GM23338 (cell line): ENCODE measurements at regions not wholly inside any gene's neighbourhood (a gene's known extent, or its start where the extent isn't known, plus 50 kb on each side); places are given as distances from the start of the nearest gene placed in this dataset.

Experiments used
- ATAC-seq: fragments of 200-7000 bp; cut with Tn5 transposase; 3 replicates; pipeline ENCODE4 v1.9.1; 2020
- DNase-seq: peaks from one replicate; pipeline ENCODE4 v3.0.0-alpha.2; 2015; ENCODE audit warnings: low spot score
- H2AFZ ChIP-seq: fragments of 200-600 bp; sonication (generic); 2 replicates; pipeline ENCODE4 v1.8.0; 2016; ENCODE audit warnings: antibody characterized with exemption, mild to moderate bottlenecking, moderate library complexity
- H3F3A ChIP-seq: fragments of 200-600 bp; sonication (generic); replicated peaks from 2 replicates; pipeline ENCODE4 v1.8.0; 2017; ENCODE audit warnings: antibody characterized with exemption, mixed run types, low read depth
- H3K27ac ChIP-seq: fragments of 200-600 bp; sonication (generic); 2 replicates; pipeline ENCODE4 v1.6.1; 2016; ENCODE audit warnings: low read depth
- H3K27me3 ChIP-seq: fragments of 200-600 bp; sonication (generic); 2 replicates; pipeline ENCODE4 v1.8.0; 2016; ENCODE audit warnings: mild to moderate bottlenecking, mixed run types, moderate library complexity; ENCODE audit not compliant: insufficient read depth
- H3K36me3 ChIP-seq: fragments of 200-600 bp; sonication (generic); 2 replicates; pipeline ENCODE4 v1.8.0; 2016; ENCODE audit warnings: mild to moderate bottlenecking; ENCODE audit not compliant: insufficient read depth
- H3K4me1 ChIP-seq: fragments of 200-600 bp; sonication (generic); 2 replicates; pipeline ENCODE4 v1.8.0; 2016; ENCODE audit warnings: mild to moderate bottlenecking, moderate library complexity; ENCODE audit not compliant: insufficient read depth
- H3K4me2 ChIP-seq: fragments of 200-600 bp; sonication (generic); 2 replicates; pipeline ENCODE4 v1.7.1; 2017; ENCODE audit warnings: mixed run types
- H3K4me3 ChIP-seq: fragments of 200-600 bp; sonication (generic); 2 replicates; pipeline ENCODE4 v1.6.1; 2016; ENCODE audit warnings: mixed run types
- H3K79me2 ChIP-seq: fragments of 200-600 bp; sonication (generic); replicated peaks from 2 replicates; pipeline ENCODE4 v1.8.0; 2017; ENCODE audit warnings: mild to moderate bottlenecking; ENCODE audit not compliant: insufficient read depth
- H3K9me2 ChIP-seq: fragments of 200-600 bp; sonication (generic); 2 replicates; pipeline ENCODE4 v1.8.0; 2017; ENCODE audit not compliant: insufficient read depth
- H4K20me1 ChIP-seq: fragments of 200-600 bp; sonication (generic); replicated peaks from 2 replicates; pipeline ENCODE4 v1.8.0; 2017; ENCODE audit warnings: mild to moderate bottlenecking; ENCODE audit not compliant: insufficient read depth
- H3K27ac Mint-ChIP-seq: 2 replicates; pipeline ENCODE4 v1.8.0; 2020; ENCODE audit warnings: inconsistent platforms, mild to moderate bottlenecking, moderate library complexity, mixed read lengths
- H3K27me3 Mint-ChIP-seq: 3 replicates; pipeline ENCODE4 v1.8.0; 2022; ENCODE audit warnings: low read depth, mild to moderate bottlenecking, moderate library complexity, mixed read lengths, inconsistent platforms; ENCODE audit not compliant: insufficient read depth, poor library complexity
- H3K36me3 Mint-ChIP-seq: 3 replicates; pipeline ENCODE4 v1.8.0; 2021; ENCODE audit warnings: low read depth, mild to moderate bottlenecking, inconsistent platforms, moderate library complexity, mixed read lengths
- H3K4me1 Mint-ChIP-seq: 3 replicates; pipeline ENCODE4 v1.8.0; 2020; ENCODE audit warnings: mild to moderate bottlenecking, inconsistent platforms, mixed read lengths
- H3K4me3 Mint-ChIP-seq: 3 replicates; pipeline ENCODE4 v1.8.0; 2021; ENCODE audit warnings: moderate library complexity, mild to moderate bottlenecking, inconsistent platforms, mixed read lengths
- H3K9me3 Mint-ChIP-seq: 3 replicates; pipeline ENCODE4 v1.8.0; 2020; ENCODE audit warnings: moderate library complexity, mild to moderate bottlenecking, inconsistent platforms, mixed read lengths
- CTCF ChIP-seq, 2 experiments: fragments of 200-600 bp in 1 of 2; sonication (generic) in 1 of 2; conservative IDR thresholded peaks; 2 replicates each; pipeline versions ENCODE4 v1.5.1 to v1.6.1; 2016 to 2017; ENCODE audit warnings: antibody characterized with exemption in 2 of 2, low read depth in 2 of 2, mild to moderate bottlenecking in 2 of 2, moderate library complexity in 1 of 2
- EZH2 ChIP-seq: fragments of 200-600 bp; sonication (generic); IDR thresholded peaks from one replicate; pipeline ENCODE4 v1.8.0; 2017; ENCODE audit warnings: antibody characterized with exemption, mild to moderate bottlenecking, low read depth; ENCODE audit not compliant: unreplicated experiment
- POLR2AphosphoS5 ChIP-seq: IDR thresholded peaks from 2 replicates; pipeline ENCODE4 v1.6.1; 2016; ENCODE audit warnings: antibody characterized with exemption, low read depth
- ZNF114 ChIP-seq: fragments of 250-450 bp; sonication (Bioruptor Pico); IDR thresholded peaks from 2 replicates; pipeline ENCODE4 v1.5.0; 2020; ENCODE audit warnings: mild to moderate bottlenecking, moderate library complexity
- ZNF331 ChIP-seq: fragments of 250-450 bp; sonication (Bioruptor Pico); IDR thresholded peaks from 2 replicates; pipeline ENCODE4 v1.5.0; 2020; ENCODE audit warnings: low read depth, mild to moderate bottlenecking, moderate library complexity
- TF ChIP-seq, protein P1 (sequence below): fragments of 250-450 bp; sonication (Bioruptor Pico); IDR thresholded peaks from 2 replicates; pipeline ENCODE4 v1.5.0; 2020; ENCODE audit warnings: mild to moderate bottlenecking, moderate library complexity

GRCh38 chr4:138833974-138834373 is 181.6 kb upstream of the NOCT start:
- Histone ChIP-seq H3K27me3 (no peaks in the 10 kb centered on the region), H2AFZ (no peak overlapping the region), H3K4me2 (no peak overlapping the region), H3K79me2 (no peaks in the 10 kb centered on the region), H3K36me3 (no peaks in the 10 kb centered on the region), H3F3A (no peaks in the 10 kb centered on the region), H3K27ac (no peak overlapping the region), H3K9me2 (no peaks in the 10 kb centered on the region; the same call in 1 of the 2 replicates), H3K4me3 (no peak overlapping the region), H3K4me1 (no peaks in the 10 kb centered on the region), H4K20me1 (no peaks in the 10 kb centered on the region)
- H3K27ac Mint-ChIP-seq, result no peak overlapping the region
- no peak for DNase-seq
- peaks cover 3% of the 10 kb centered on the region for H3K27me3 Mint-ChIP-seq
- peaks cover 6% of the 10 kb centered on the region; the same call in 2 of the 3 replicates for H3K4me1 Mint-ChIP-seq
- TF ChIP-seq, protein P1, sequence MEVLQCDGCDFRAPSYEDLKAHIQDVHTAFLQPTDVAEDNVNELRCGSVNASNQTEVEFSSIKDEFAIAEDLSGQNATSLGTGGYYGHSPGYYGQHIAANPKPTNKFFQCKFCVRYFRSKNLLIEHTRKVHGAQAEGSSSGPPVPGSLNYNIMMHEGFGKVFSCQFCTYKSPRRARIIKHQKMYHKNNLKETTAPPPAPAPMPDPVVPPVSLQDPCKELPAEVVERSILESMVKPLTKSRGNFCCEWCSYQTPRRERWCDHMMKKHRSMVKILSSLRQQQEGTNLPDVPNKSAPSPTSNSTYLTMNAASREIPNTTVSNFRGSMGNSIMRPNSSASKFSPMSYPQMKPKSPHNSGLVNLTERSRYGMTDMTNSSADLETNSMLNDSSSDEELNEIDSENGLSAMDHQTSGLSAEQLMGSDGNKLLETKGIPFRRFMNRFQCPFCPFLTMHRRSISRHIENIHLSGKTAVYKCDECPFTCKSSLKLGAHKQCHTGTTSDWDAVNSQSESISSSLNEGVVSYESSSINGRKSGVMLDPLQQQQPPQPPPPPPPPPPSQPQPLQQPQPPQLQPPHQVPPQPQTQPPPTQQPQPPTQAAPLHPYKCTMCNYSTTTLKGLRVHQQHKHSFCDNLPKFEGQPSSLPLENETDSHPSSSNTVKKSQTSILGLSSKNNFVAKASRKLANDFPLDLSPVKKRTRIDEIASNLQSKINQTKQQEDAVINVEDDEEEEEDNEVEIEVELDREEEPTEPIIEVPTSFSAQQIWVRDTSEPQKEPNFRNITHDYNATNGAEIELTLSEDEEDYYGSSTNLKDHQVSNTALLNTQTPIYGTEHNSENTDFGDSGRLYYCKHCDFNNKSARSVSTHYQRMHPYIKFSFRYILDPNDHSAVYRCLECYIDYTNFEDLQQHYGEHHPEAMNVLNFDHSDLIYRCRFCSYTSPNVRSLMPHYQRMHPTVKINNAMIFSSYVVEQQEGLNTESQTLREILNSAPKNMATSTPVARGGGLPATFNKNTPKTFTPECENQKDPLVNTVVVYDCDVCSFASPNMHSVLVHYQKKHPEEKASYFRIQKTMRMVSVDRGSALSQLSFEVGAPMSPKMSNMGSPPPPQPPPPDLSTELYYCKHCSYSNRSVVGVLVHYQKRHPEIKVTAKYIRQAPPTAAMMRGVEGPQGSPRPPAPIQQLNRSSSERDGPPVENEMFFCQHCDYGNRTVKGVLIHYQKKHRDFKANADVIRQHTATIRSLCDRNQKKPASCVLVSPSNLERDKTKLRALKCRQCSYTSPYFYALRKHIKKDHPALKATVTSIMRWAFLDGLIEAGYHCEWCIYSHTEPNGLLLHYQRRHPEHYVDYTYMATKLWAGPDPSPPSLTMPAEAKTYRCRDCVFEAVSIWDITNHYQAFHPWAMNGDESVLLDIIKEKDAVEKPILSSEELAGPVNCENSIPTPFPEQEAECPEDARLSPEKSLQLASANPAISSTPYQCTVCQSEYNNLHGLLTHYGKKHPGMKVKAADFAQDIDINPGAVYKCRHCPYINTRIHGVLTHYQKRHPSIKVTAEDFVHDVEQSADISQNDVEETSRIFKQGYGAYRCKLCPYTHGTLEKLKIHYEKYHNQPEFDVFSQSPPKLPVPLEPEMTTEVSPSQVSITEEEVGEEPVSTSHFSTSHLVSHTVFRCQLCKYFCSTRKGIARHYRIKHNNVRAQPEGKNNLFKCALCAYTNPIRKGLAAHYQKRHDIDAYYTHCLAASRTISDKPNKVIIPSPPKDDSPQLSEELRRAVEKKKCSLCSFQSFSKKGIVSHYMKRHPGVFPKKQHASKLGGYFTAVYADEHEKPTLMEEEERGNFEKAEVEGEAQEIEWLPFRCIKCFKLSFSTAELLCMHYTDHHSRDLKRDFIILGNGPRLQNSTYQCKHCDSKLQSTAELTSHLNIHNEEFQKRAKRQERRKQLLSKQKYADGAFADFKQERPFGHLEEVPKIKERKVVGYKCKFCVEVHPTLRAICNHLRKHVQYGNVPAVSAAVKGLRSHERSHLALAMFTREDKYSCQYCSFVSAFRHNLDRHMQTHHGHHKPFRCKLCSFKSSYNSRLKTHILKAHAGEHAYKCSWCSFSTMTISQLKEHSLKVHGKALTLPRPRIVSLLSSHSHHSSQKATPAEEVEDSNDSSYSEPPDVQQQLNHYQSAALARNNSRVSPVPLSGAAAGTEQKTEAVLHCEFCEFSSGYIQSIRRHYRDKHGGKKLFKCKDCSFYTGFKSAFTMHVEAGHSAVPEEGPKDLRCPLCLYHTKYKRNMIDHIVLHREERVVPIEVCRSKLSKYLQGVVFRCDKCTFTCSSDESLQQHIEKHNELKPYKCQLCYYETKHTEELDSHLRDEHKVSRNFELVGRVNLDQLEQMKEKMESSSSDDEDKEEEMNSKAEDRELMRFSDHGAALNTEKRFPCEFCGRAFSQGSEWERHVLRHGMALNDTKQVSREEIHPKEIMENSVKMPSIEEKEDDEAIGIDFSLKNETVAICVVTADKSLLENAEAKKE (CRISPR knock-in tag), result no peak
- no peak for TF ChIP-seq EZH2
- no peak overlapping the region for H3K4me3 Mint-ChIP-seq
- no peaks in the 10 kb centered on the region for H3K36me3 Mint-ChIP-seq
- ATAC-seq, result no peak
- no peaks in the 10 kb centered on the region for H3K9me3 Mint-ChIP-seq

- Mint-ChIP-seq H3K36me3 (no peaks in the 10 kb centered on the region), H3K27me3 (peaks cover 3% of the 10 kb centered on the region), H3K4me3 (no peak overlapping the region), H3K9me3 (no peaks in the 10 kb centered on the region), H3K27ac (no peak overlapping the region), H3K4me1 (peaks cover 6% of the 10 kb centered on the region; the same call in 1 of the 3 replicates)
- no peaks in the 10 kb centered on the region for H4K20me1 ChIP-seq
- H3K9me2 ChIP-seq, result no peaks in the 10 kb centered on the region; the same call in 1 of the 2 replicates
- TF ChIP-seq EZH2 (no peak), CTCF (conservative IDR thresholded peaks at IDR 0.05; ENCODE audit: low read depth in 2 of 2) (no peak), POLR2AphosphoS5 (no peak), ZNF114 (CRISPR knock-in tag) (no peak), ZNF331 (no peak)
- no peak overlapping the region for H2AFZ ChIP-seq
- DNase-seq (no peak), ATAC-seq (no peak)
- H3K36me3 ChIP-seq, result no peaks in the 10 kb centered on the region
- H3K27ac ChIP-seq, result no peak overlapping the region
- no peaks in the 10 kb centered on the region for H3F3A ChIP-seq
- H3K79me2 ChIP-seq, result no peaks in the 10 kb centered on the region
- H3K27me3 ChIP-seq, result no peaks in the 10 kb centered on the region
- no peak overlapping the region for H3K4me2 ChIP-seq
- no peaks in the 10 kb centered on the region for H3K4me1 ChIP-seq
- H3K4me3 ChIP-seq, result no peak overlapping the region
Observed at GRCh38 chr4:138832563-138832962, 183.0 kb upstream of the NOCT start.
